ENCODE measurements at regions not wholly inside any gene's neighbourhood (a gene's known extent, or its start where the extent isn't known, plus 50 kb on each side); places are given as distances from the start of the nearest gene placed in this dataset.

DNA sequence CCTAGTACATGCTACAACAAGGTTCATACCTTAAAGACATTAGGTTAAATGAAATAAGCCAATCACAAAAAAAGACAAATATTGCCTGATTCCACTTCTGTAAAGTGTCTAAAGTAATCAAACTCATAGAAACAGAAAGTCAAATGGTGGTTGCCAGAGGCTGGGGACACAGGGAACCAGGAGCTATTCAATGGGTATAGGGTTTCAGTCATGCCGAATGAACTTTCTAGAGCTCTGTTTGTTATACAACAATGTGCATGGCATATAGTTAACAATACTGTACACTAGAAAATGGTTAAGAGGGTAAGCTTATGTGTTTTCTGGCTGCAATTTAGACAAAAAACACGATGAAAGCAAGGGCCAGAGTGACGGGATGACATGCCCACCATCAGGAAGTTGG is 70.8 kb upstream of the EGFLAM start:
- no peaks in the 10 kb centered on the region for H3K9me3 ChIP-seq (ENCODE audit: low read depth, low read length, poor library complexity, severe bottlenecking)
- H3K27me3 ChIP-seq (replicated peaks; ENCODE audit: insufficient read depth, low read depth, low read length, poor library complexity) = no peaks in the 10 kb centered on the region
- intact Hi-C loops (cut with micrococcal nuclease; ENCODE audit: unreplicated experiment) = no loop called here
- no peak overlapping the region for H3K4me3 ChIP-seq (ENCODE audit: low read depth, low read length, poor library complexity, severe bottlenecking)
- ChIA-PET CTCF (no interaction called here), POLR2A (ENCODE audit: low non-redundant PET) (no interaction called here)
- TF ChIP-seq EZH2 (IDR thresholded peaks at IDR 0.05; ENCODE audit: borderline replicate concordance, low read depth, low read length, poor library complexity, severe bottlenecking) = no peak
- TF ChIP-seq, protein P1, sequence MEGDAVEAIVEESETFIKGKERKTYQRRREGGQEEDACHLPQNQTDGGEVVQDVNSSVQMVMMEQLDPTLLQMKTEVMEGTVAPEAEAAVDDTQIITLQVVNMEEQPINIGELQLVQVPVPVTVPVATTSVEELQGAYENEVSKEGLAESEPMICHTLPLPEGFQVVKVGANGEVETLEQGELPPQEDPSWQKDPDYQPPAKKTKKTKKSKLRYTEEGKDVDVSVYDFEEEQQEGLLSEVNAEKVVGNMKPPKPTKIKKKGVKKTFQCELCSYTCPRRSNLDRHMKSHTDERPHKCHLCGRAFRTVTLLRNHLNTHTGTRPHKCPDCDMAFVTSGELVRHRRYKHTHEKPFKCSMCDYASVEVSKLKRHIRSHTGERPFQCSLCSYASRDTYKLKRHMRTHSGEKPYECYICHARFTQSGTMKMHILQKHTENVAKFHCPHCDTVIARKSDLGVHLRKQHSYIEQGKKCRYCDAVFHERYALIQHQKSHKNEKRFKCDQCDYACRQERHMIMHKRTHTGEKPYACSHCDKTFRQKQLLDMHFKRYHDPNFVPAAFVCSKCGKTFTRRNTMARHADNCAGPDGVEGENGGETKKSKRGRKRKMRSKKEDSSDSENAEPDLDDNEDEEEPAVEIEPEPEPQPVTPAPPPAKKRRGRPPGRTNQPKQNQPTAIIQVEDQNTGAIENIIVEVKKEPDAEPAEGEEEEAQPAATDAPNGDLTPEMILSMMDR (conservative IDR thresholded peaks at IDR 0.05; ENCODE audit: low read depth, low read length) = no peak
- no peaks in the 10 kb centered on the region for H3K36me3 ChIP-seq (ENCODE audit: insufficient read depth, low read length, poor library complexity, severe bottlenecking)
- H3K4me1 ChIP-seq (ENCODE audit: insufficient read depth, low read length, poor library complexity, severe bottlenecking) = no peaks in the 10 kb centered on the region
- H3K27ac ChIP-seq (ENCODE audit: low read depth, low read length, poor library complexity, severe bottlenecking) = no peak overlapping the region
- DNase-seq (ENCODE audit: low spot score) = no peak
- BruUV-seq (replicated peaks) = no TSS peak

GRCh38 chr5:38184627-38185026 is 73.7 kb upstream of the EGFLAM start:
- intact Hi-C loops (cut with micrococcal nuclease; ENCODE audit: unreplicated experiment) = no loop called here
- no peak for DNase-seq (ENCODE audit: low spot score)
- BruUV-seq (replicated peaks) = no TSS peak
- POLR2A ChIA-PET (ENCODE audit: low non-redundant PET) = no interaction called here
- no peaks in the 10 kb centered on the region for H3K9me3 ChIP-seq (ENCODE audit: low read depth, low read length, poor library complexity, severe bottlenecking)
- H3K36me3 ChIP-seq (ENCODE audit: insufficient read depth, low read length, poor library complexity, severe bottlenecking) = no peaks in the 10 kb centered on the region
- H3K27me3 ChIP-seq (replicated peaks; ENCODE audit: insufficient read depth, low read depth, low read length, poor library complexity) = no peaks in the 10 kb centered on the region
- H3K4me3 ChIP-seq (ENCODE audit: low read depth, low read length, poor library complexity, severe bottlenecking) = no peak overlapping the region
- TF ChIP-seq, protein P1 (conservative IDR thresholded peaks at IDR 0.05; ENCODE audit: low read depth, low read length) = no peak
- no peak for TF ChIP-seq EZH2 (IDR thresholded peaks at IDR 0.05; ENCODE audit: borderline replicate concordance, low read depth, low read length, poor library complexity, severe bottlenecking)
- no peaks in the 10 kb centered on the region for H3K4me1 ChIP-seq (ENCODE audit: insufficient read depth, low read length, poor library complexity, severe bottlenecking)
- CTCF ChIA-PET = no interaction called here
- H3K27ac ChIP-seq (ENCODE audit: low read depth, low read length, poor library complexity, severe bottlenecking) = no peak overlapping the region

DNA sequence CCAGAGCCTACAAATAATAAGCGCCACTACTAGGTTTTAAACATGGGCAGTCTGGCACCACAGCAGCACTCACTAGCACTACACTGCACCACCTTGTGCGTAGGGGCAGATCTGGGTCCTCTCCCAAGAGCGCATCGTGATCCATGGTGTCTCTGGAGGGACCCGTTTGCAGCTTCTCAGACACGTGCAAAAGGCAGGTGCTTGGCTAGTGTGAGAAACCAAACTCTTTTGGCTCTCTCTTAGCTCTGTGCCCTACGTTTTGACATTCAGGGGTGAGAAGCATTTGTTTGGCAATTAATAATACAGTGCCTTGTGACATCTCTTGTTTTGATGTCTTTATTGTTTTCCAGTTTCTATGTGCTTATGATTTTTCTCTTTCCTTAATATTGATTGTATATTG is 75.4 kb upstream of the EGFLAM start:
- Histone ChIP-seq H3K36me3 (ENCODE audit: insufficient read depth, low read length, poor library complexity, severe bottlenecking) (no peaks in the 10 kb centered on the region), H3K9me3 (ENCODE audit: low read depth, low read length, poor library complexity, severe bottlenecking) (no peaks in the 10 kb centered on the region), H3K4me3 (ENCODE audit: low read depth, low read length, poor library complexity, severe bottlenecking) (no peak overlapping the region), H3K4me1 (ENCODE audit: insufficient read depth, low read length, poor library complexity, severe bottlenecking) (no peaks in the 10 kb centered on the region), H3K27ac (ENCODE audit: low read depth, low read length, poor library complexity, severe bottlenecking) (no peak overlapping the region), H3K27me3 (replicated peaks; ENCODE audit: insufficient read depth, low read depth, low read length, poor library complexity) (no peaks in the 10 kb centered on the region)
- intact Hi-C loops (cut with micrococcal nuclease; ENCODE audit: unreplicated experiment) = no loop called here
- POLR2A ChIA-PET (ENCODE audit: low non-redundant PET) = no interaction called here
- DNase-seq (ENCODE audit: low spot score) = no peak
- TF ChIP-seq, protein P1 (conservative IDR thresholded peaks at IDR 0.05; ENCODE audit: low read depth, low read length) = no peak
- TF ChIP-seq EZH2 (IDR thresholded peaks at IDR 0.05; ENCODE audit: borderline replicate concordance, low read depth, low read length, poor library complexity, severe bottlenecking) = no peak
- BruUV-seq (replicated peaks) = no TSS peak
- CTCF ChIA-PET = no interaction called here
